ENCODE measurements at regions not wholly inside any gene's neighbourhood (a gene's known extent, or its start where the extent isn't known, plus 50 kb on each side); places are given as distances from the start of the nearest gene placed in this dataset.
"Not testable (repeated sequence)": the region's sequence is repeated elsewhere in the genome, so short reads cannot be mapped to it uniquely, and the experiment has no call there.

DNA sequence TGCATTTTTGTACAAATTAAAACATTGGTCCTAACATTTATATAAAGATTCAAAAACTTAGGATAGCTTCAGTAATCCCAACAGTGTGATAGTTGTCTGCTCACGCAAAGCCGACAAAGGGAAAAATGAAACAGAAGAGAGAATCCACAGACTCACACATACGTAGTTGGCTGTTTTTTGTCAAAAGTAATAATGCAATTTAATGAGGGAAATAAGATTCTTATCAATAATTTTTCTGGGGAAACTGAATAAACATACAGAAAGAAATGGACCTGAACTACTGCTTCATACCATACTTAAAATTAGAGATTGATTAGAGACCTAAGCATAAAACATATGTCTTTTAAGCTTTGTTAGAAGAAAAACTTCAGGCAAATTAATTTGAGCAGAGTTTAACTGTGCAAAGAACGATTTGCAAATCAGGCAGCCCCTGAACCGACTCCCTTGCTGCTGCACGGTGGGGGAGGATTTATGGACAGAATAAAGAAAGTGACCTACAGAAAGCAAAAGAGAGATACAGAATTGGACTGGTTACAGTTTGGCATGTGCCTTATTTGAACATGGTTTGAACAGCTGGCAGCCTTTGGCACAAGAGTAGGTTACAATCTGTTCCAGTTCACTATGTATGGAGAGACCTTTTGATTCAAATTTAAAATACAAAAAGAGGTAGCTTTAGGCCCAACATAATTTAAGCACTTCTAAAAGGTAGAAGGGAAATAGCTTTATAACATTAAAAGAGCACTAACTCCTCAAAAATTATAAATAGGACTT is 64.9 kb upstream of the CTSV start:
- DNase-seq (ENCODE audit: low read depth, low spot score), result not testable (repeated sequence)

- DNase-seq (ENCODE audit: low read depth, low spot score), result not testable (repeated sequence)
Observed at GRCh38 chr9:97099540-97099939, 60.6 kb upstream of the CTSV start.

DNA sequence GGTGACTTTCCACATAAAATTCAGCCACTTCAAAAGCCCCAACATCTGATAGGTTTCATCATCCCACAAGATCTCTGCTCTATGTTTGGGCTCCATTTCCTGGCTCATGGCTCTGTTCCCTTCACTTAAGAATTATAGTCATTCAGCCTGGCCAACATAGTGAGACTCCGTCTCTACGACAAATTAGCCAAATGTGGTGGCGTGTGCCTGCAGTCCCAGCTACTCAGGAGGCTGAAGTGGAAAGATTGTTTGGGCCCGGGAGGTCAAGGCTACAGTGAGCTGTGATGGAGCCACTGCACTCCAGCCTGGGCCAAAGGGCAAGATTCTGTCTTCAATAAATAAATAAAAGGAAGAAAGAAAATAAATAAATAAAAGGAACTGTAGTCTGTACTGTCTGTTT is 57.9 kb upstream of the CTSV start:
- DNase-seq (ENCODE audit: low read depth, low spot score), result no peak

- DNase-seq (ENCODE audit: low read depth, low spot score), result not testable (repeated sequence)
Observed at GRCh38 chr9:97089361-97089760, 50.4 kb upstream of the CTSV start.

Measured in brain pericyte (primary cell).